Activated CD8-positive, alpha-beta T cell treated with anti-CD3 and anti-CD28 coated beads for 36 hours (primary cell): ENCODE measurements at regions not wholly inside any gene's neighbourhood (a gene's known extent, or its start where the extent isn't known, plus 50 kb on each side); places are given as distances from the start of the nearest gene placed in this dataset.
"Not testable (repeated sequence)": the region's sequence is repeated elsewhere in the genome, so short reads cannot be mapped to it uniquely, and the experiment has no call there.

Experiments used
- ATAC-seq: fragments of 200-7000 bp; cut with Tn5 transposase; one replicate; pipeline ENCODE4 v1.10.0; 2021; ENCODE audit warnings: mild to moderate bottlenecking, moderate library complexity
- CTCF ChIA-PET: fragments of 350-600 bp; sonication (Branson Sonifier 250); formaldehyde crosslinking; loops from one replicate; lab custom pipeline; 2021; ENCODE audit warnings: antibody characterized with exemption; lab: Charles Lee
- POLR2A ChIA-PET: fragments of 350-600 bp; sonication (Branson Sonifier 250); formaldehyde crosslinking; loops from one replicate; lab custom pipeline; 2021; ENCODE audit warnings: antibody characterized with exemption; lab: Charles Lee
- DNase-seq: peaks from one replicate; pipeline ENCODE4 v3.0.0-alpha.2; 2020
- H3K27ac Mint-ChIP-seq: one replicate; pipeline ENCODE4 v1.8.0; 2021; ENCODE audit warnings: mild to moderate bottlenecking, mixed read lengths
- H3K27me3 Mint-ChIP-seq: one replicate; pipeline ENCODE4 v1.8.0; 2021; ENCODE audit warnings: mixed read lengths
- H3K36me3 Mint-ChIP-seq: one replicate; pipeline ENCODE4 v1.8.0; 2021; ENCODE audit warnings: low read depth, mixed read lengths
- H3K4me1 Mint-ChIP-seq: one replicate; pipeline ENCODE4 v1.8.0; 2021; ENCODE audit warnings: low read depth, mixed read lengths
- H3K4me3 Mint-ChIP-seq: one replicate; pipeline ENCODE4 v1.8.0; 2021; ENCODE audit warnings: mild to moderate bottlenecking, moderate library complexity, mixed read lengths
- H3K9me3 Mint-ChIP-seq: one replicate; pipeline ENCODE4 v1.8.0; 2021; ENCODE audit warnings: mixed read lengths
- intact Hi-C: fragments of 100-400 bp; cut with micrococcal nuclease; formaldehyde crosslinking; loops from one replicate; pipeline ENCODE4 v1.10.0; 2022
- TF ChIP-seq, protein P1 (sequence below): fragments of 200-600 bp; IDR thresholded peaks from one replicate; pipeline ENCODE4 v1.8.0; 2022; ENCODE audit warnings: antibody characterized with exemption, mild to moderate bottlenecking

DNA sequence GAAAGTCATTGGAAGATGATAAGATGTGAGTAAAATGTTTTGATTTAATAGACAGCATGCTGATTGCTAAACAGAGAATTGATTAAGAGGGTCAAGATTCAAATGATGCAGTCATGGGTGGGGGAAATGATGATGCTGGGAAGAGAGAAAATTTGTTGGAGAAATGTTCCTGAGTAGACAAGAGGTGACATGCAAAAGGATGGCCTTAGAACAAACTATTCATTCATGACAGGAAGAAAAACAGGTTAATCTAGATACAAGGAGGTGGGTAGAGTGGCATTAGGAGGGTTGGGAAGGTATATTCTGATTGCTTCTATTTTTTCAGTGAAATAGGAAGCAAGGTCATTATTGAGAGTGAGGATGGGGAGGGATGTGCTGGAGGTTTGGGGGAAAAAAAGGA is 146.7 kb downstream of the SEM1 start:
- ChIA-PET CTCF (no interaction called here), POLR2A (no interaction called here)
- Mint-ChIP-seq H3K36me3 (no peaks in the 10 kb centered on the region), H3K4me3 (no peak overlapping the region), H3K27ac (no peak overlapping the region), H3K9me3 (no peaks in the 10 kb centered on the region), H3K4me1 (no peaks in the 10 kb centered on the region), H3K27me3 (no peaks in the 10 kb centered on the region)
- intact Hi-C loops, result no loop called here
- TF ChIP-seq, protein P1, sequence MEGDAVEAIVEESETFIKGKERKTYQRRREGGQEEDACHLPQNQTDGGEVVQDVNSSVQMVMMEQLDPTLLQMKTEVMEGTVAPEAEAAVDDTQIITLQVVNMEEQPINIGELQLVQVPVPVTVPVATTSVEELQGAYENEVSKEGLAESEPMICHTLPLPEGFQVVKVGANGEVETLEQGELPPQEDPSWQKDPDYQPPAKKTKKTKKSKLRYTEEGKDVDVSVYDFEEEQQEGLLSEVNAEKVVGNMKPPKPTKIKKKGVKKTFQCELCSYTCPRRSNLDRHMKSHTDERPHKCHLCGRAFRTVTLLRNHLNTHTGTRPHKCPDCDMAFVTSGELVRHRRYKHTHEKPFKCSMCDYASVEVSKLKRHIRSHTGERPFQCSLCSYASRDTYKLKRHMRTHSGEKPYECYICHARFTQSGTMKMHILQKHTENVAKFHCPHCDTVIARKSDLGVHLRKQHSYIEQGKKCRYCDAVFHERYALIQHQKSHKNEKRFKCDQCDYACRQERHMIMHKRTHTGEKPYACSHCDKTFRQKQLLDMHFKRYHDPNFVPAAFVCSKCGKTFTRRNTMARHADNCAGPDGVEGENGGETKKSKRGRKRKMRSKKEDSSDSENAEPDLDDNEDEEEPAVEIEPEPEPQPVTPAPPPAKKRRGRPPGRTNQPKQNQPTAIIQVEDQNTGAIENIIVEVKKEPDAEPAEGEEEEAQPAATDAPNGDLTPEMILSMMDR, result no peak
- ATAC-seq (no peak), DNase-seq (no peak)

DNA sequence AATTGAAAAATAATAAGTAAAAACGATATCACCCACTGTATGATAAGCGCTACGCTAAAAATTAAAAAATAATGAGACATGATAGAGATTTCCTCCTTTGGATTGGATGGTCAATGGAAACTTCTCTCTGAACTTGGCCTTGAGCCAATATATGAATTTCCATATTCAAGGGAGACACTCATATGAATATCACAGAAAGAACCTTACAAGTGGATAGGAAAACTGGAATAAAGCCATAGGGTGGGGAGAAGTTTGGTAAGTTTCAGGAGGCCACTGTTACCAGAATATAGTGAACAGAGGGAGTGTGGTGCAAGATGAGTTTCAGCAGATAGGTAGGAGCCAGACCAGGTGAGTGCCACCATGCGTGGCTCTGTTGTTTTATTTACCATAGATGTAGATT is 147.2 kb downstream of the SEM1 start:
- Mint-ChIP-seq H3K4me3 (no peak overlapping the region), H3K36me3 (no peaks in the 10 kb centered on the region), H3K27ac (no peak overlapping the region), H3K9me3 (no peaks in the 10 kb centered on the region), H3K4me1 (no peaks in the 10 kb centered on the region), H3K27me3 (no peaks in the 10 kb centered on the region)
- ChIA-PET CTCF (no interaction called here), POLR2A (no interaction called here)
- ATAC-seq (no peak), DNase-seq (no peak)
- intact Hi-C loops, result no loop called here
- TF ChIP-seq, protein P1, result no peak

DNA sequence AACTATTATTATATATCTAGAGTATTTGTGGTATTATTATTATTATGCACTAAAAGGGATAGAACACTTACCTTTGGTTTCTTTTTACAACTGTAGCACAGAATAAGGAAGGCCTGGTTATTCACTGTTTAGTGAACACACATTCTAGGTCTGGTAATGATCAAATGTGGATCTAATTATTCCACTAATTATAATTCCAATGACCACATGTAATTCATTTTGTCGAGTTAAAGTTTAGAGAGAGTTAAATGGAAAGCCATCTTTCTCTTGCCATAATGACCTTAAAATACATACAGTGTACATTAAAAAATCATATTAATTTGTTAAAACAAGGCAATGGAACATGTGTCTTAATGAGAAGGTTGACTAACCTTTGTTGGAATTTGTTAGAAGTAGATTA is 147.8 kb downstream of the SEM1 start:
- no peak for ATAC-seq
- DNase-seq, result no peak
- H3K27me3 Mint-ChIP-seq, result no peaks in the 10 kb centered on the region
- no peak overlapping the region for H3K4me3 Mint-ChIP-seq
- no peaks in the 10 kb centered on the region for H3K4me1 Mint-ChIP-seq
- intact Hi-C loops, result no loop called here
- H3K27ac Mint-ChIP-seq, result no peak overlapping the region
- TF ChIP-seq, protein P1, result no peak
- no peaks in the 10 kb centered on the region for H3K9me3 Mint-ChIP-seq
- ChIA-PET CTCF (no interaction called here), POLR2A (no interaction called here)
- no peaks in the 10 kb centered on the region for H3K36me3 Mint-ChIP-seq

DNA sequence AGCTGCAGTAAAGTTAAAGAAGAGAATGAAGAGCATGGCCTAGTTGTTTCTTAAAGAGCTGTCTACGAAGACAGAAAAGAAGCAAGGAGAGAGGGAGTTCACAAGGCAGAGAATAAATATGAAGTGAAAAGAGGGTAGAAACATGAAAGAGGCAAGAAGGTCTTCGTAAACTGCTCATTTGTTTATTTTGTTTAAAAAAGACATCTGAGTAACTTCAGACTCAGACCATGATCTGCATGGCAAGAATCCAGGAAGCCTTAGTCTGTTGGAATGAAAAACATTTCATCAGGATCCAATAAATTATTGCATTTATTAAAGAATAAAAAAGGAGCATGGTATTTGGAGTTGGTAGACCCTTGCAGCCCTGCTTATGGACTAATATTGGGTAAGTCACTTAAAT is 151.1 kb downstream of the SEM1 start:
- H3K27ac Mint-ChIP-seq, result no peak overlapping the region
- POLR2A ChIA-PET, result no interaction called here

DNA sequence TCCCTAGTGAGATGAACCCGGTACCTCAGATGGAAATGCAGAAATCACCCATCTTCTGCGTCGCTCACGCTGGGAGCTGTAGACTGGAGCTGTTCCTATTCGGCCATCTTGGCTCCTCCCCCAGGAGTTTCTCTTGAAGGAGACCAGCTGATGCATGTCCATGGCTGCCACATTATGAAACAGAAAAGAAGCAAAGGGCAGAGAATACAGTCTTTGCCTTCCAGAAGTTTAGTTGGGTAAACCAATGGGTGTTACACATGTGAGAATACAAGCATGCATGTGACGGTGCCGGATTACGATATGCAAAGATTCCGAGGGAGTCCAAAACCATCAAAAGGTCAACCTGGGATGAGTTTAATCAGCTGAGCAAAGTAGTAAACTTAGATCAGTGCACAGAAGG is 151.6 kb downstream of the SEM1 start:
- ATAC-seq (no peak), DNase-seq (no peak)
- Mint-ChIP-seq H3K36me3 (no peaks in the 10 kb centered on the region), H3K4me1 (no peaks in the 10 kb centered on the region), H3K9me3 (no peaks in the 10 kb centered on the region), H3K27ac (no peak overlapping the region), H3K4me3 (no peak overlapping the region), H3K27me3 (no peaks in the 10 kb centered on the region)
- ChIA-PET CTCF (no interaction called here), POLR2A (no interaction called here)
- intact Hi-C loops, result no loop called here
- TF ChIP-seq, protein P1, result no peak

More for the DNA sequence above, 151.1 kb downstream of the SEM1 start:
- intact Hi-C loops, result no loop called here
- no peaks in the 10 kb centered on the region for H3K4me1 Mint-ChIP-seq
- no peak overlapping the region for H3K4me3 Mint-ChIP-seq
- DNase-seq, result no peak
- CTCF ChIA-PET, result no interaction called here
- TF ChIP-seq, protein P1, result no peak
- no peak for ATAC-seq
- H3K36me3 Mint-ChIP-seq, result no peaks in the 10 kb centered on the region
- H3K9me3 Mint-ChIP-seq, result no peaks in the 10 kb centered on the region
- H3K27me3 Mint-ChIP-seq, result no peaks in the 10 kb centered on the region

DNA sequence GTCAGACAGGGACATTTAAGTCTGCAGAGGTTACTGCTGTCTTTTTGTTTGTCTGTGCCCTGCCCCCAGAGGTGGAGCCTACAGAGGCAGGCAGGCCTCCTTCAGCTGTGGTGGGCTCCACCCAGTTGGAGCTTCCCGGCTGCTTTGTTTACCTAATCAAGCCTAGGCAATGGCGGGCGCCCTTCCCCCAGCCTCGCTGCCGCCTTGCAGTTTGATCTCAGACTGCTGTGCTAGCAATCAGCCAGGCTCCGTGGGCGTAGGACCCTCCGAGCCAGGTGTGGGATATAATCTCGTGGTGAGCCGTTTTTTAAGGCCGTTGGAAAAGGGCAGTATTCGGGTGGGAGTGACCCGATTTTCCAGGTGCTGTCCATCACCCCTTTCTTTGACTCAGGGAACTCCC is 152.0 kb downstream of the SEM1 start:
- ATAC-seq, H3K36me3 Mint-ChIP-seq, CTCF ChIA-PET, H3K9me3 Mint-ChIP-seq, H3K4me1 Mint-ChIP-seq, H3K27me3 Mint-ChIP-seq, POLR2A ChIA-PET, DNase-seq, H3K27ac Mint-ChIP-seq, intact Hi-C loops, H3K4me3 Mint-ChIP-seq: not testable (repeated sequence)
